22Rv1 (cell line): ENCODE measurements at regions not wholly inside any gene's neighbourhood (a gene's known extent, or its start where the extent isn't known, plus 50 kb on each side); places are given as distances from the start of the nearest gene placed in this dataset.

ENCODE experiments used
- H3K27ac ChIP-seq: fragments of 450-650 bp; 2 replicates; pipeline ENCODE4 v1.5.1; 2017
- ZFX ChIP-seq: fragments of 450-650 bp; IDR thresholded peaks from 2 replicates; pipeline ENCODE4 v1.6.1; 2017; ENCODE audit warnings: antibody characterized with exemption, borderline replicate concordance
- TF ChIP-seq, protein P1 (sequence below): fragments of 450-650 bp; IDR thresholded peaks from 2 replicates; pipeline ENCODE4 v1.5.1; 2017; ENCODE audit warnings: mild to moderate bottlenecking

GRCh38 chr6:76612954-76613353, 540.5 kb upstream of the IMPG1 start:
- TF ChIP-seq, protein P1, sequence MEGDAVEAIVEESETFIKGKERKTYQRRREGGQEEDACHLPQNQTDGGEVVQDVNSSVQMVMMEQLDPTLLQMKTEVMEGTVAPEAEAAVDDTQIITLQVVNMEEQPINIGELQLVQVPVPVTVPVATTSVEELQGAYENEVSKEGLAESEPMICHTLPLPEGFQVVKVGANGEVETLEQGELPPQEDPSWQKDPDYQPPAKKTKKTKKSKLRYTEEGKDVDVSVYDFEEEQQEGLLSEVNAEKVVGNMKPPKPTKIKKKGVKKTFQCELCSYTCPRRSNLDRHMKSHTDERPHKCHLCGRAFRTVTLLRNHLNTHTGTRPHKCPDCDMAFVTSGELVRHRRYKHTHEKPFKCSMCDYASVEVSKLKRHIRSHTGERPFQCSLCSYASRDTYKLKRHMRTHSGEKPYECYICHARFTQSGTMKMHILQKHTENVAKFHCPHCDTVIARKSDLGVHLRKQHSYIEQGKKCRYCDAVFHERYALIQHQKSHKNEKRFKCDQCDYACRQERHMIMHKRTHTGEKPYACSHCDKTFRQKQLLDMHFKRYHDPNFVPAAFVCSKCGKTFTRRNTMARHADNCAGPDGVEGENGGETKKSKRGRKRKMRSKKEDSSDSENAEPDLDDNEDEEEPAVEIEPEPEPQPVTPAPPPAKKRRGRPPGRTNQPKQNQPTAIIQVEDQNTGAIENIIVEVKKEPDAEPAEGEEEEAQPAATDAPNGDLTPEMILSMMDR = no peak
- TF ChIP-seq ZFX = no peak

GRCh38 chr6:76609160-76609559, 536.7 kb upstream of the IMPG1 start:
- no peak for TF ChIP-seq ZFX
- TF ChIP-seq, protein P1 = no peak
- no peak overlapping the region for H3K27ac ChIP-seq

More at GRCh38 chr6:76612954-76613353, 540.5 kb upstream of the IMPG1 start:
- no peak overlapping the region for H3K27ac ChIP-seq

- TF ChIP-seq, protein P1 = no peak
- no peak for TF ChIP-seq ZFX
- no peak overlapping the region for H3K27ac ChIP-seq
These were observed 521.6 kb upstream of the IMPG1 start for GRCh38 chr6:76594109-76594508.

DNA sequence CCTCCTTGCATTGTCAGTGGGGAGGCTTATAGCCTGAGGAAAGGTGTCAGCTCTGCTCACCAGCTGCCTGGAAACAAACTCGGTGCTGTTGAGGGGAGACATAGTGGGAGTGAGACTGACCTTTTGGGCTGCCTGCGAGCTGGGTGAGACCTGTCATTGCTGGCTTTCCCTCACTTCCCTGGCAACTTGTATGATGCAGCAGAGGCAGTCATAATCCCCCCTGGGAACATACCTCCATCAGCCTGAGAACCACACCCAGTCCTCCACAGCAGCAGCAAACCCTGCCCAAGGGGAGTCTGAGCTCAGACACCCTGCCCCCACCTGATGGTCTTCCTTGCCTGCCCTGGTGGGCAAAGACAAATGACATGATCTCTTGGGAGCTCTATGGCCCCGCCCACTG, 521.2 kb upstream of the IMPG1 start:
- TF ChIP-seq, protein P1 = no peak
- TF ChIP-seq ZFX = no peak
- H3K27ac ChIP-seq = no peak overlapping the region

- no peak overlapping the region for H3K27ac ChIP-seq
- TF ChIP-seq ZFX = no peak
- TF ChIP-seq, protein P1 = no peak
These were observed 520.1 kb upstream of the IMPG1 start for GRCh38 chr6:76592566-76592965.

GRCh38 chr6:76587271-76587670, 514.8 kb upstream of the IMPG1 start:
- TF ChIP-seq, protein P1 = no peak
- no peak for TF ChIP-seq ZFX
- no peak overlapping the region for H3K27ac ChIP-seq

DNA sequence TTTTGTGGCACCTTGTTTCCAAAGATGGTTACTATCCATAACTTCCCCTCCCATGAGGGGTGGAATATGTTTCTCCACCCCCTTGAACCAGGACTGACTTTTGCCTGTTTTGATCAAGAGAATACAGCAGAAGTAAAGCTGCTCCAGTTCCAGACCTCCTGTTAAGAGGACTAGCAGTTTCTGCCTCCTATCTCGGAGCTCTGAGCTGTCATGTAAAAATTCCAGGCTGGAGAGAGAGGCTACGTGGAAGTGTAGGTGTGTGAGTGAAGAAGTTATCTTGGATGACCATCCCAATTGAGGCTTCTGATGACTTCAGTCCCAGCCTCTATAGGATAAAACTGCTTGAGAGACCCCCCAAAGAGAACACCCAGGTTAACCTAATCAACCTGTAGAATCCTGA, 511.7 kb upstream of the IMPG1 start:
- TF ChIP-seq, protein P1 = no peak
- no peak for TF ChIP-seq ZFX
- H3K27ac ChIP-seq = no peak overlapping the region
